Left lobe of liver (tissue), 2 donors: ENCODE measurements at regions not wholly inside any gene's neighbourhood (a gene's known extent, or its start where the extent isn't known, plus 50 kb on each side); places are given as distances from the start of the nearest gene placed in this dataset.
"Not testable (repeated sequence)": the region's sequence is repeated elsewhere in the genome, so short reads cannot be mapped to it uniquely, and the experiment has no call there.

Experiments used
- ATAC-seq: fragments of 200-7000 bp; cut with Tn5 transposase; one replicate; pipeline ENCODE4 v1.9.1; 2020; ENCODE audit warnings: mild to moderate bottlenecking, moderate library complexity
- DNase-seq: peaks from one replicate; pipeline ENCODE4 v3.0.0-alpha.2; 2020; ENCODE audit warnings: low spot score
- donor health status: DM: no; HTN: no; CAD: no; lungs with moderate emphysema.
- donor health status: DM: no; HTN: yes; CAD: no.

DNA sequence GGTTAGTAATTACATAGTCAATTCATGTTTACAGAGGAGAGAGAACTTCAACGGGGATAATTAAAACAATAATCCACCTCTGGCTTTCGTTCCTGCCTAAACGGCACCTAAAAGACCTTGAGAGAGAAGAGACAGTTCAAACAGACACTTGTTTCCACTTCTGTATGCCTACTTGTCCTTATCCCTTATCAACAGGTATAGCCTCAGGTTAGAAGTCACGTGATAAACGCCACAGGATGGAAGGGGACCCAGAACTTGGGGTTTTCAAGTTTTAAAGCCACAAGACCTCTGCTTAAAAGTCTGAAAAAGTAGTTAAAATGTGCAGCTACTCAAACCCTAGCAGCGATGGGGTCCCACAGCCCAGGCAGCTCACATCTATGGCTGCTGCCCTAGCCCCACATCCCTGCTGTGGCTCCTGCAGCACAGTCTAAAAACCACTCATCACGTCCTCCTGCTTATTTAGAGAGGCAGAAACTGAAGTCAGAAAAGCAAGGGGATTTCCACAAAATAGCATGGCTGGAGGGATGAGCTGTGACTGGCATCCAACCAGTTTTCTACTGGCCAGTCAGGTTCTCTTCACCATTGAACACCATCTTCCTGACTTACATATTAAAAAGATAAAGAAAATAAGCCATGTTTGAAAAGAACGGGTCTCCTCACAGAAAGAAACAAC is 51.2 kb upstream of the SEC16B start:
- ATAC-seq (no peak), DNase-seq (no peak)

DNA sequence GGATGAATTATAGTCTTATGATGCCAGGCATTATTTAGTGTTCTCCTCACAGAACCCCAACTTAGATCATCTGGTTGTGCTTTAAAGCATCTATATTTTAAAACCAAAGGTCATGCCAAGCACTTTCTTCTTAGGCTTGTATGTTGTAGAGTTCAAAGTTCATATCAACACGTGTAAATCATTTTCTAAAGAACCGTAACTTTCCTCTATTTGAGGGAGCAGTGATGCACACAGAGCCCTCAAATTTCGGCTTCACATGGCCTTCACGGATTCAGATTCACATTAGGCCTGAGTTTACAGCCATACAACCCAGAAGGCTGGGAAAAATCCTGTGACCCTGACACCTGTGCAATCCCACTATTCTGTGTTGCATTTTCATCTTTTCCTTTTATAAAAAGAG is 52.1 kb upstream of the SEC16B start:
- ATAC-seq = peak; percentile 75

DNA sequence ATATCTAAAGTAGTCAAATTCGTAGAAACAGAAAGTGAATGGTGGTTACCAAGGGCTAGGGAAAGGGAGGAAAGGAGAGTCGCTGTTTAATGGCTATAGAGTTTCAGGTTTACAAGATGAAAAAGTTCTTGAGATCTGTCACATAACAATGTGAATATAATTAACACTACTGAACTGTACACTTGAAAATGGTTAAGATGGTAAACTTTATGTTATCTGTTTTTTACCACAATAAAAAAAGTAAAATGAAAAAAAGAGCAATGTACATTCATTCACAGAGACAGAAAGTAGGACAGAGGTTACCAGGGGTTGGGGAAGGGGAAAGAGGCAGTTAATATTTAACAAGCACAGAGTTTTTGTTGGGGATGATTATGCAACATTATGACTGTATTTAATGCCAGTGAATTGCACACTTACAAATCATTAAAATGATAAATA is 53.3 kb upstream of the SEC16B start:
- ATAC-seq = peak; percentile 78
- DNase-seq = no peak

More for the DNA sequence above, 52.1 kb upstream of the SEC16B start:
- DNase-seq = no peak

DNA sequence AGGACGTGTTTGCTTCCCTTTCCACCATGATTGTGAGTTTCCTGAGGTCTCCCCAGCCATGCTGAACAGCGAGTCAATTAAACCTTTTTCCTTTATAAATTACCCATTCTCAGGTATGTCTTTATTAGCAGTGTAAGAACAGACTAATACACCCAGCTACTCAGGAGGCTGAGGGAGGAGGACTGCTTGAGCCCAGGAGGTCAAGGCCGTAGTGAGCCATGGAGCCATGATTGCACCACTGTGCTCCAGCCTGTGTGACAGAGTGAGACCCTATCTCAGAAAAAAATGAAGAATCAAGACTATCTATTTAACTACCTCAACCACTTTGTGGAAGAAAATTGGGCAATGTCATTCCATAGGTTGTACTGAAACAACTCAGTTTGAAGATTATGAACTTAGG is 54.6 kb upstream of the SEC16B start:
- DNase-seq = no peak
- ATAC-seq = no peak

DNA sequence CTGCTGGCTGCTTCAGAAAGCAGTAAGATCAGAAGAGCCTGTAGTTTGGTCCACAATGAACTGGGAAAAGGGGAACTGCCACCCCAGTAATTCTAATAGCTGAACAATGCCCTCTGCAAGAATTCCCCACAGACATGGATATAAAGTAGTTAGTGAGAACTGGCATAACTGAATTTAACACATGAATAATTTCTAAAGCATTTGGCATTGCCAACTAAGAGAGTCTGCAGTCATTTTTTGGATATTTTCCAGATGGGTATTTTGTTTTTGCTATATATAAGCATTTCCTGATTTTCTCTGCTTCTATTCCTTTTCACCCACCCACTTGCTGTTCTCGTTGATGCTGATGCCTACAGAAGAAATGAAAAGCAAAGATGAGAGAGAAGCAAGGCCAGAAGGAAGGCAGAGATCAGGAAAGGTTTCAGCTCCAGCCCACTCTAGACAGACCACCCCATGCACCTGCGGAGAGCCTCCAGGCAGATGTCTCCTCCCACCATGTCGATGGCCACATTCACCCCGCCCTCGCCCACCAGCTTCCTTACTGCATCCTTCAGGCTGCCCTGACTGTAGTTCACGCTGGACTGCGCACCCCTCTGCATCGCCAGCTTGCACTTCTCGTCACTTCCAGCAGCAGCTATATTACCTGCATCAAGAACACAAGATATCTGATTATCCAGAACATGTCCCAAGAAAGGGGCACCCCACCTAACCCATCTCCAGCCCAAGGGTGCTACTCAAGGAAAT is 55.9 kb upstream of the SEC16B start:
- ATAC-seq = no peak

DNA sequence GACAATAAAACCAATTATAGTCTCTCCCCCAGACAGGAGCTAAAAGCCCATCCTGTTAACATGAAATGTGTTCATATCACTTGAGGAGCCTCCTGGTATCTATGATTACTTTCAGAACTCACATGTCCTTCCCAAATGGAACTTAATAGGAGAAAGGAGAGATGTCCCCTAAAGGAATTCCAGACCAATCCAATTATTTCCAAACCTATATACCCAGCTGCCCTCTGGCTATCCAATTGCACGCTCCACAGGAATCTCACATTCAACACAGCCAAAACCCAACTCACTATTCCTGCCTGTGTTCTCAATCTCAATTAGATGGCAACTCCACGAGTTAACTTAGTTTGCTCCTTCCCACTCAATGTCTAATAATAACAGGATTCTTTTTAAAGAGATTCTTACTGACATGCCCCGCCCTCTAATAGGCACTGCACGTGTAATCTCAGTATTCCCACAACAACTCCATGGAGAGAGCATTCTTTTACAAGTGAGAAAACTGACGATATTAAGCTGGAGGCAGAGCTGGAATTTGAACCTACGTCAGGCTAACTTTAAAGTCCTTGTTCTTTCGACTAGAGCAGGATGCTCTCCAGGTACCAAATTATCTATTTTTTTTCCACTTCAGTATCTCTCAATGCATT is 59.1 kb upstream of the SEC16B start:
- no peak for ATAC-seq

More for the DNA sequence above, 55.9 kb upstream of the SEC16B start:
- DNase-seq = no peak

DNA sequence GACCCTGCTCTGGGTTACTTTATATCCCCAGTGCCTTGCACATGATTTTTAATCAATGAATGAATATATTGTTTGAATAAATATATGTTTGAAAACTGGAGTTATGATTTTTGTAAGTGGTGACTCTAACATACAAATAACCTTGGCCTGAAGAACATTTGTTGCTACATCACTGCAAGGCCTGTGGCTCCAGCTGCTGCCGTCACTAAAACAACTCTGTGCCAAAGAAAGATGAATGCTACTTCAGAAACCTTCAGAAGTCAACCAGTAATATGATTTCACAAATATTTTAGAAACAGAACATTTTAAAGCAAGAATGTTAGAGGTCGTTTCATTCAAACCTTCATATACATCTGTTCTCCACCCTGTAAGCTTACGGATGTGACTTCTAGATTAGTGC is 60.6 kb upstream of the SEC16B start:
- DNase-seq (no peak), ATAC-seq (peak; percentile 23)

More for the DNA sequence above, 59.1 kb upstream of the SEC16B start:
- DNase-seq = no peak

DNA sequence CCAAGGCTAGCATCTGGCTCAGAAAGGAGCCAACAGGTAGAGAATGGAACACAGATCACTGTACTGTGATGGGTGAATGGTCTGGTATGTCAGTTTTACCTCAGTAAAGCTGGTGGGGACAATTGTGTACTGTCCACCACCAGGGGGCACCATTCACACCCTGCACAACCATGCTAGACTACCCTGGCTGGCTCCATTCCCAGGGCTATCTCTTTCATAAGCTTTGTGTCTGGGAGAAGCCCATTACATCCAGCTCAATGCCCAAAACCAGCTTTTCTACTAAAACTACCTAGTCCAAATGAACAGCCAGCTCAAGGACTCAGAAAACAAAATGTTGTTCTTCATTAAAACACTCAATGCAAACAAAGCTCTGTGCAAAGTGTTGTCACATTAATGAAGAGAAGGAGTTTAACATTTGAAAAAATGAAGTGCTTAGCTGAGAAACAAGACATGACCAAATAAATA is 62.0 kb upstream of the RASAL2 start:
- DNase-seq (peak; percentile 94), ATAC-seq (peak; percentile 91)

DNA sequence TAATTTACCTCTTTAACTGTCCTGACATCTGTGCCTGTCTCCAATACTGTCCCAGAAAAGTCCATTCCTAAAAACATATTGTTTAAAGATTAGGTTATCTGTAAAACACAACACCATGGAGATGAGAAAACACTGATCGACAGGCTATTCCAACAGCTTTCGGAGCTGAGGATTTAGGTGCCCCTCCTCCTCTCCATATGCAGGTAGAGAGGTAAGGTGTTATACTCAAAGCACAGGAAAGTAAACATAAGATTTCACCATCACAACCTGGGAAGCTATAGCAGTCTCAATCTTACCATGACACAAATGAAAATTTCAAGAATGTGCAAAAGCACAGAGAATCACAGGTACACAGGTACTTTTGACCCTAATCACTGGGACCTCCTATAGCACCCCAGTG is 60.9 kb upstream of the RASAL2 start:
- ATAC-seq = no peak
- DNase-seq = no peak

DNA sequence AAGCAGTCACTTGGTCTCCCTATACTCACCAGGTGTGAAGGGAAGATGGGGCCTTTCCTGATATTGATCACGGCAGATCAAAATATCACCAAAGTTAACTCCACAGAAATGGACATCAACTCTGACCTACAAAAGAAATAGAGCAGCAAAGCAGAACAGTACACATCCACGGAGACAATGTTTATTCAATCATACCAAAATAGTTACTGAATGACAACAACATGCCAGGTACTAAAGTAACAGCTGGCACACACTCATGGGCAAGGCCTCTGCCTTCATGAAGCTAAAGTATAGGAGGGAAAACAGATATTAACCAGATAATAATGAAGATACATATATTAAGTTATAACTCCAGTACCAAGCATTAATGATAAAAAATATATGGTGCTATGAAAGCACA is 59.2 kb upstream of the RASAL2 start:
- ATAC-seq = peak; percentile 35
- DNase-seq = no peak

DNA sequence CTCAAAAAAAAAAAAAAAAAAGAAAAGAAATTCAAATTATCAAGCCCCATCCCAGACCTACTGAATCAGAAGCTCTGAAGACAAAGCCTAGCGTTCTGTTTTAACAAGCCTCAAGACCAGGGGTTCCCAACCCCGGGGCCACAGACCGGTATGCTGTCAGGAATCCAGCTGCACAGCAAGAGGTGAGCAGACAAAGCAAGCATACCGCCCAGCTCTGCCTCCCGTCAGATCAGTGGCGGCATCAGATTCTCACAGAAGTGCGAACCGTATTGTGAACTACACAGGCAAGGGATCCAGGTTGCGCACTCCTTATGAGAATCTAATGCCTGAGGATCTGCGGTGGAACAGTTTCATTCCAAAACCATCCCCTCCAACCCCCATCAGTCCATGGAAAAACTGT is 57.8 kb upstream of the RASAL2 start:
- DNase-seq = no peak

DNA sequence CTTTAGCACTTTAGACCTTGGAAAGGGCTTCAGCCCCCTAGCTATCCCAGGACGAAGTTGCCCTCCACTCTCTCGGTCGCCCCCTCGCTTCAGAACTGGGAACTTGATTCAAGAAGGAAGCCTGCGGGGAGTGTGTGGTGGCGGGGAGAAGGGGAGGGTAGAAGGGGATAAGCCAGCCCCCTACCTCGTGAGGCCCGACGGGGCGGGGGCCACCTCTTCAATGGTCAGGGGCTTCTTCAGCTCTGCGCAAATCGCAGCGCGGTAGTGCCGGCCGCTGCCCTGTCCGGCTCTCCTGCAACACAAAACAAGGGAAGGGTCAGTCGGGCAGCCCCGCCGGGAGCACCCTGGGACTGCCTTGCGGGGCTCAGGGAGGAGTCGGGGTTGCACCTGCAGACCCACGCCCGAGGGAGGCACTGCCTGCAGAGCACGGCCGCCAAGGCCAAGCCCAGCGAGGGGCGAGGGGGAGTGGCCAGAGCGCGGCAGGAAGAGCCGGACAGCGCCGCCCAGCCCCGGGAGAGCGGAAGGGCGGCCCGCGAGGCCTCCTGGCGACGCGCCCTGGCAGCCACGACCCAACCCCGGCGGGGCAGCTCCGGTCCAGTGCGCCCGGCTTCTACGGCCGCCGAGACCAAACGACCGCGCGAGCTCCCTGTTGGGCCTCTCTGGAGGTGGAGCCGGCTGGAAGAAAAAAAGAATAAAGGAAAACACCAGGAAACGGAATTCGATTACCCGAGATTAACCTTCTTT is 56.2 kb upstream of the RASAL2 start:
- DNase-seq = peak; percentile 94
- ATAC-seq = peak; percentile 94

More for the DNA sequence above, 57.8 kb upstream of the RASAL2 start:
- no peak for ATAC-seq

DNA sequence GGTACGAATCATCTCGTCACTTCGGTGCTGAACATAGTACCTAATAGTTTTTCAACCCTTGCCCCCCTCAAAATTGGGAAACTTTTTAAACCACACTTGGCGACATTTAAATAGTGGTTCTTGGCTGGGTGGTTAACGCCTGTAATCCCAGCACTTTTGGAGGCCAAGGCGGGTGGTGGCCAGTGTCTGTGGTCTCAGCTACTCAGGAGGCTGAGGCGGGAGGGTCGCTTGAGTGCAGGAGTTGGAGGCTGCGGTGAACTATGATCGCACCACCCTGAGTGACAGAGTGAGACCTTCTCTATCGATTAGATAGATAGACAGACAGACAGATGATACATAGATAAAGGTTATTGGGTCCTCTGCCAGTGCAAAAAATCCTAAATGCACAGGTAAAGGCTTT is 55.5 kb upstream of the RASAL2 start:
- DNase-seq (no peak), ATAC-seq (peak; percentile 2)

DNA sequence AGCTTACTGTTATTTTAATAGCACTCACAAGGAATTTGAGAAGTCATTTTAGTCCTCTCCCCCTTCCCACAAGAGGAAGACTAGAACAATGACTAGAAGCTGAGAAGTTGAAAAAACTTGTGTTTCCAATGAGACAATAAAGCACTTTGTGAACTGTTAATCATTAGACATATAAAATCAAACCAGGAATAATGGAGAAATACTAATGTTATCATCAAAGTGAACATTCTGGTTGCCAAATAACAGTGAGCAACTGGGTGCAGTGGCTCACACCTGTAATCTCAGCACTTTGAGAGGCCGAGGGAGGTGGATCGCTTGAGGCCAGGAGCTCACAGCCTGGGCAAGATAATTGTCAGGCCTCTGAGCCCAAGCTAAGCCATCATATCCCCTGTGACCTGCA is 54.0 kb upstream of the RASAL2 start:
- DNase-seq (no peak), ATAC-seq (no peak)

DNA sequence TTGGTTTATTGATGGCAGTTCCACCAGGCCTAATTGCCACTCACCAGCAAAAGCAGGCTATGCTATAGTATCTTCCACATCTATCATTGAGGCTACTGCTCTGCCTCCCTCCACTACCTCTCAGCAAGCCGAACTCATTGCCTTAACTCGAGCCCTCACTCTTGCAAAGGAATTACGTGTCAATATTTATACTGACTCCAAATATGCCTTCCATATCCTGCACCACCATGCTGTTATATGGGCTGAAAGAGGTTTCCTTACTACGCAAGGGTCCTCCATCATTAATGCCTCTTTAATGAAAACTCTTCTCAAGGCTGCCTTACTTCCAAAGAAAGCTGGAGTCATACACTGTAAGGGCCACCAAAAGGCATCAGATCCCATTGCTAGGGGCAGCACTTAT is 50.0 kb upstream of the RASAL2 start:
- not testable (repeated sequence) for ATAC-seq

More for the DNA sequence above, 50.0 kb upstream of the RASAL2 start:
- DNase-seq = not testable (repeated sequence)
